ENCODE measurements at regions not wholly inside any gene's neighbourhood (a gene's known extent, or its start where the extent isn't known, plus 50 kb on each side); places are given as distances from the start of the nearest gene placed in this dataset.

DNA sequence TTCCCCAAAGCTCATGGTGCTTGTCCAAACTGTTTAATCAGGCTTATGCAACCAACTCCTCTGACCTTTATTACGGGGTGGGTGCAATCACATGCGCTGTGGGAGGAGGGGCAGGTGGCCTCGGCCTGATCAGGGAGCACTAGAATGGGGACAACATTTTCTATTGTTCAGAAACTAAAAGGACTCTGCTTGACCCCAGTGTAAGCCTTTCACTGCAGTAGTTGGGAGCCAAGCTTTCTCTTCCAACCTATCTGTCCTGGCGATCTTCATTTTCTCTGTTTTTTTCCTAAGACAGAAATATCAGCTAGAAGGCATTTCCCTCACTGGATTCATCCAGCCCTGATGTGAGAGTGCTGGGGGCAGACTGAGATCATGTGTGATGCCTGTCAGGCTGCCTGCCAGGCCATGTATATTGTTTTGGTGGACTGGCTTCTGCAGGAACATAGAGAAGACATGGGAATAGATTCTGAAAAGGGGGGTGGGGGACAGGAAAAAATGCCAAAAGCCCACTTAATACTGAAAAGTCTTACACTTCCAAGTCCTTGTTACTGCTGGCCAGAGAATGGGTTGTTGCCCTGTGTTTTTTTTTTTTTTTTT, 627.0 kb upstream of the TBL1XR1 start:
- TF ChIP-seq POLR2A (IDR thresholded peaks at IDR 0.05) = no peak
- no peak for TF ChIP-seq CTCF (IDR thresholded peaks at IDR 0.05)

Data from heart left ventricle (tissue), 13 donors.